ENCODE measurements at regions not wholly inside any gene's neighbourhood (a gene's known extent, or its start where the extent isn't known, plus 50 kb on each side); places are given as distances from the start of the nearest gene placed in this dataset.

GRCh38 chr9:16155878-16156277 lies 603.0 kb downstream of the CCDC171 start:
- Mint-ChIP-seq H3K27ac (no peak overlapping the region), H3K36me3 (ENCODE audit: low read depth) (no peaks in the 10 kb centered on the region), H3K9me3 (no peaks in the 10 kb centered on the region), H3K27me3 (ENCODE audit: low read depth) (peaks cover 6% of the 10 kb centered on the region), H3K4me3 (no peak overlapping the region), H3K4me1 (ENCODE audit: low read depth) (peaks cover 6% of the 10 kb centered on the region)
- DNase-seq (ENCODE audit: low spot score), result no peak

GRCh38 chr9:16157216-16157615 lies 604.4 kb downstream of the CCDC171 start:
- no peak for DNase-seq (ENCODE audit: low spot score)
- Mint-ChIP-seq H3K27ac (no peak overlapping the region), H3K4me1 (ENCODE audit: low read depth) (peaks cover 6% of the 10 kb centered on the region), H3K9me3 (no peaks in the 10 kb centered on the region), H3K4me3 (no peak overlapping the region), H3K36me3 (ENCODE audit: low read depth) (no peaks in the 10 kb centered on the region), H3K27me3 (ENCODE audit: low read depth) (peaks cover 6% of the 10 kb centered on the region)

- DNase-seq (ENCODE audit: low spot score), result no peak
- H3K36me3 Mint-ChIP-seq (ENCODE audit: low read depth), result no peaks in the 10 kb centered on the region
- H3K4me1 Mint-ChIP-seq (ENCODE audit: low read depth), result peaks cover 6% of the 10 kb centered on the region
- H3K27ac Mint-ChIP-seq, result no peak overlapping the region
- peaks cover 6% of the 10 kb centered on the region for H3K27me3 Mint-ChIP-seq (ENCODE audit: low read depth)
- no peak overlapping the region for H3K4me3 Mint-ChIP-seq
- H3K9me3 Mint-ChIP-seq, result no peaks in the 10 kb centered on the region
Measured at GRCh38 chr9:16157651-16158050, 604.8 kb downstream of the CCDC171 start.

- Mint-ChIP-seq H3K36me3 (ENCODE audit: low read depth) (no peaks in the 10 kb centered on the region), H3K9me3 (no peaks in the 10 kb centered on the region), H3K4me3 (no peak overlapping the region), H3K4me1 (ENCODE audit: low read depth) (peaks cover 6% of the 10 kb centered on the region), H3K27ac (no peak overlapping the region), H3K27me3 (ENCODE audit: low read depth) (peaks cover 6% of the 10 kb centered on the region)
- no peak for DNase-seq (ENCODE audit: low spot score)
Measured at GRCh38 chr9:16158093-16158492, 605.2 kb downstream of the CCDC171 start.

GRCh38 chr9:16161483-16161882 lies 608.6 kb downstream of the CCDC171 start:
- Mint-ChIP-seq H3K27me3 (ENCODE audit: low read depth) (no peaks in the 10 kb centered on the region), H3K27ac (no peak overlapping the region), H3K4me3 (no peak overlapping the region), H3K9me3 (no peaks in the 10 kb centered on the region), H3K4me1 (ENCODE audit: low read depth) (no peaks in the 10 kb centered on the region), H3K36me3 (ENCODE audit: low read depth) (no peaks in the 10 kb centered on the region)
- DNase-seq (ENCODE audit: low spot score), result no peak

- no peak overlapping the region for H3K27ac Mint-ChIP-seq
- DNase-seq (ENCODE audit: low spot score), result no peak
- H3K9me3 Mint-ChIP-seq, result no peaks in the 10 kb centered on the region
- no peaks in the 10 kb centered on the region for H3K36me3 Mint-ChIP-seq (ENCODE audit: low read depth)
- H3K4me3 Mint-ChIP-seq, result no peak overlapping the region
- H3K4me1 Mint-ChIP-seq (ENCODE audit: low read depth), result no peaks in the 10 kb centered on the region
- H3K27me3 Mint-ChIP-seq (ENCODE audit: low read depth), result no peaks in the 10 kb centered on the region
Measured at GRCh38 chr9:16170119-16170518, 617.3 kb downstream of the CCDC171 start.

GRCh38 chr9:16171911-16172310 lies 619.1 kb downstream of the CCDC171 start:
- Mint-ChIP-seq H3K27me3 (ENCODE audit: low read depth) (no peaks in the 10 kb centered on the region), H3K27ac (no peak overlapping the region), H3K9me3 (no peaks in the 10 kb centered on the region), H3K36me3 (ENCODE audit: low read depth) (no peaks in the 10 kb centered on the region), H3K4me1 (ENCODE audit: low read depth) (no peaks in the 10 kb centered on the region), H3K4me3 (no peak overlapping the region)
- no peak for DNase-seq (ENCODE audit: low spot score)

GRCh38 chr9:16172796-16173195 lies 620.0 kb downstream of the CCDC171 start:
- Mint-ChIP-seq H3K27me3 (ENCODE audit: low read depth) (no peaks in the 10 kb centered on the region), H3K27ac (no peak overlapping the region), H3K36me3 (ENCODE audit: low read depth) (no peaks in the 10 kb centered on the region), H3K9me3 (no peaks in the 10 kb centered on the region), H3K4me1 (ENCODE audit: low read depth) (no peaks in the 10 kb centered on the region), H3K4me3 (no peak overlapping the region)
- DNase-seq (ENCODE audit: low spot score), result no peak

GRCh38 chr9:16174915-16175314 lies 622.1 kb downstream of the CCDC171 start:
- H3K9me3 Mint-ChIP-seq, result no peaks in the 10 kb centered on the region
- no peak overlapping the region for H3K4me3 Mint-ChIP-seq
- H3K27ac Mint-ChIP-seq, result no peak overlapping the region
- H3K36me3 Mint-ChIP-seq (ENCODE audit: low read depth), result no peaks in the 10 kb centered on the region
- H3K4me1 Mint-ChIP-seq (ENCODE audit: low read depth), result no peaks in the 10 kb centered on the region
- no peaks in the 10 kb centered on the region for H3K27me3 Mint-ChIP-seq (ENCODE audit: low read depth)
- DNase-seq (ENCODE audit: low spot score), result no peak

GRCh38 chr9:16175461-16175860 lies 622.6 kb downstream of the CCDC171 start:
- Mint-ChIP-seq H3K9me3 (no peaks in the 10 kb centered on the region), H3K4me3 (no peak overlapping the region), H3K27ac (no peak overlapping the region), H3K4me1 (ENCODE audit: low read depth) (no peaks in the 10 kb centered on the region), H3K36me3 (ENCODE audit: low read depth) (no peaks in the 10 kb centered on the region), H3K27me3 (ENCODE audit: low read depth) (no peaks in the 10 kb centered on the region)
- DNase-seq (ENCODE audit: low spot score), result no peak

- no peaks in the 10 kb centered on the region for H3K4me1 Mint-ChIP-seq (ENCODE audit: low read depth)
- H3K9me3 Mint-ChIP-seq, result no peaks in the 10 kb centered on the region
- DNase-seq (ENCODE audit: low spot score), result no peak
- H3K4me3 Mint-ChIP-seq, result no peak overlapping the region
- no peaks in the 10 kb centered on the region for H3K36me3 Mint-ChIP-seq (ENCODE audit: low read depth)
- no peak overlapping the region for H3K27ac Mint-ChIP-seq
- no peaks in the 10 kb centered on the region for H3K27me3 Mint-ChIP-seq (ENCODE audit: low read depth)
Measured at GRCh38 chr9:16178294-16178693, 625.5 kb downstream of the CCDC171 start.

GRCh38 chr9:16179566-16179965 lies 626.7 kb downstream of the CCDC171 start:
- Mint-ChIP-seq H3K4me1 (ENCODE audit: low read depth) (no peaks in the 10 kb centered on the region), H3K4me3 (no peak overlapping the region), H3K9me3 (no peaks in the 10 kb centered on the region), H3K36me3 (ENCODE audit: low read depth) (no peaks in the 10 kb centered on the region), H3K27me3 (ENCODE audit: low read depth) (no peaks in the 10 kb centered on the region), H3K27ac (no peak overlapping the region)
- DNase-seq (ENCODE audit: low spot score), result no peak

GRCh38 chr9:16180091-16180490 lies 627.2 kb downstream of the CCDC171 start:
- DNase-seq (ENCODE audit: low spot score), result no peak
- H3K4me3 Mint-ChIP-seq, result no peak overlapping the region
- H3K9me3 Mint-ChIP-seq, result no peaks in the 10 kb centered on the region
- H3K27me3 Mint-ChIP-seq (ENCODE audit: low read depth), result no peaks in the 10 kb centered on the region
- no peak overlapping the region for H3K27ac Mint-ChIP-seq
- no peaks in the 10 kb centered on the region for H3K36me3 Mint-ChIP-seq (ENCODE audit: low read depth)
- H3K4me1 Mint-ChIP-seq (ENCODE audit: low read depth), result no peaks in the 10 kb centered on the region

- Mint-ChIP-seq H3K4me1 (ENCODE audit: low read depth) (no peaks in the 10 kb centered on the region), H3K27ac (no peak overlapping the region), H3K27me3 (ENCODE audit: low read depth) (no peaks in the 10 kb centered on the region), H3K36me3 (ENCODE audit: low read depth) (no peaks in the 10 kb centered on the region), H3K4me3 (no peak overlapping the region), H3K9me3 (no peaks in the 10 kb centered on the region)
- DNase-seq (ENCODE audit: low spot score), result no peak
Measured at GRCh38 chr9:16180546-16180945, 627.7 kb downstream of the CCDC171 start.

- Mint-ChIP-seq H3K36me3 (ENCODE audit: low read depth) (no peaks in the 10 kb centered on the region), H3K9me3 (peaks cover 4% of the 10 kb centered on the region), H3K4me1 (ENCODE audit: low read depth) (no peaks in the 10 kb centered on the region), H3K4me3 (no peak overlapping the region), H3K27me3 (ENCODE audit: low read depth) (no peaks in the 10 kb centered on the region), H3K27ac (no peak overlapping the region)
- no peak for DNase-seq (ENCODE audit: low spot score)
Measured at GRCh38 chr9:16181539-16181938, 628.7 kb downstream of the CCDC171 start.

Data from T-helper 2 cell treated with Interferon-gamma antibody and Interleukin-4, amounts not matched to agents 5 μg/mL and 100 μg/mL, for 36 hours (primary cell).